HL-60 (cell line): ENCODE measurements at regions not wholly inside any gene's neighbourhood (a gene's known extent, or its start where the extent isn't known, plus 50 kb on each side); places are given as distances from the start of the nearest gene placed in this dataset.

Experiments
- CTCF ChIP-seq: IDR thresholded peaks from one replicate; pipeline ENCODE4 v1.5.1; 2011; ENCODE audit warnings: low read length, control low read depth, inconsistent platforms; ENCODE audit not compliant: insufficient read depth
- GABPA ChIP-seq: IDR thresholded peaks from 2 replicates; pipeline ENCODE4 v1.6.1; 2012; ENCODE audit warnings: low read depth
- POLR2AphosphoS5 ChIP-seq: IDR thresholded peaks from 2 replicates; pipeline ENCODE4 v1.6.1; 2012; ENCODE audit warnings: low read depth
- REST ChIP-seq: IDR thresholded peaks from 2 replicates; pipeline ENCODE4 v1.6.1; 2012; ENCODE audit warnings: low read depth; ENCODE audit not compliant: insufficient replicate concordance
- SPI1 ChIP-seq: IDR thresholded peaks from 2 replicates; pipeline ENCODE4 v1.6.1; 2012; ENCODE audit warnings: low read depth, mild to moderate bottlenecking, borderline replicate concordance

GRCh38 chr2:70368545-70368944 is 66.7 kb upstream of the FAM136A start:
- TF ChIP-seq CTCF = no peak
- TF ChIP-seq REST = no peak
- TF ChIP-seq POLR2AphosphoS5 = no peak
- no peak for TF ChIP-seq GABPA
- no peak for TF ChIP-seq SPI1
